ENCODE measurements at regions not wholly inside any gene's neighbourhood (a gene's known extent, or its start where the extent isn't known, plus 50 kb on each side); places are given as distances from the start of the nearest gene placed in this dataset.
"Not testable (repeated sequence)": the region's sequence is repeated elsewhere in the genome, so short reads cannot be mapped to it uniquely, and the experiment has no call there.

GRCh38 chr5:155631116-155631515, 617.6 kb downstream of the KIF4B start:
- Histone ChIP-seq H3K4me2 (no peak overlapping the region), H3K9ac (no peak overlapping the region), H3K4me1 (no peaks in the 10 kb centered on the region), H3K4me3 (no peak overlapping the region), H3K9me3 (peaks cover 25% of the 10 kb centered on the region), H3K27me3 (no peaks in the 10 kb centered on the region), H4K20me1 (no peaks in the 10 kb centered on the region), H3K27ac (no peak overlapping the region), H3K36me3 (no peaks in the 10 kb centered on the region)
- no peak for TF ChIP-seq Cebpa-rat (IDR thresholded peaks at IDR 0.05)

- Histone ChIP-seq H3K4me1 (no peaks in the 10 kb centered on the region), H3K9ac (no peak overlapping the region), H4K20me1 (no peaks in the 10 kb centered on the region), H3K4me2 (no peak overlapping the region), H3K9me3 (peaks cover 25% of the 10 kb centered on the region), H3K27me3 (no peaks in the 10 kb centered on the region), H3K27ac (no peak overlapping the region), H3K36me3 (no peaks in the 10 kb centered on the region), H3K4me3 (no peak overlapping the region)
- TF ChIP-seq Cebpa-rat (IDR thresholded peaks at IDR 0.05), result no peak
Observed at GRCh38 chr5:155633338-155633957, 619.9 kb downstream of the KIF4B start.

DNA sequence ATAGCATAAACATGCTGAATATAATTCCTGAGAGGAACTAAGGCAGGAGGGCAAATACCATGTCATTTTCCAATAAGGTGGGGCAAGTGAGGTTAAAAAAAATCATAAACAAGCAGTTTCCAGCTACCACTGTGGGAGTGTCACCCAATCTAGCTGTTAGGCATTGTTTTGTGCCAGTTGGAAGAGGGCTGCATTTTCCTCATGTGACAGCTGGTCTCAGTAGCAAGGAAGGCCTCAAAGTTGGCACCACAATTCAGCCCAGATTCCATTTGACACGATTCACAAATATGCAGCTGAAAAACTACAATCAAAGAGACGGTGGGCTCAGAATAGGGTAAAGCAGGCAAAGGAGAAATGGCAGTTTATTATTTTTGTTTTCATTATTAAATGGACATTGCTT, 636.1 kb downstream of the KIF4B start:
- Histone ChIP-seq H3K36me3 (no peaks in the 10 kb centered on the region), H3K4me2 (no peak overlapping the region), H3K27ac (no peak overlapping the region), H3K4me3 (no peak overlapping the region), H3K9ac (no peak overlapping the region), H3K9me3 (no peaks in the 10 kb centered on the region), H3K4me1 (no peaks in the 10 kb centered on the region), H3K27me3 (no peaks in the 10 kb centered on the region), H4K20me1 (no peaks in the 10 kb centered on the region)
- no peak for TF ChIP-seq Cebpa-rat (IDR thresholded peaks at IDR 0.05)

DNA sequence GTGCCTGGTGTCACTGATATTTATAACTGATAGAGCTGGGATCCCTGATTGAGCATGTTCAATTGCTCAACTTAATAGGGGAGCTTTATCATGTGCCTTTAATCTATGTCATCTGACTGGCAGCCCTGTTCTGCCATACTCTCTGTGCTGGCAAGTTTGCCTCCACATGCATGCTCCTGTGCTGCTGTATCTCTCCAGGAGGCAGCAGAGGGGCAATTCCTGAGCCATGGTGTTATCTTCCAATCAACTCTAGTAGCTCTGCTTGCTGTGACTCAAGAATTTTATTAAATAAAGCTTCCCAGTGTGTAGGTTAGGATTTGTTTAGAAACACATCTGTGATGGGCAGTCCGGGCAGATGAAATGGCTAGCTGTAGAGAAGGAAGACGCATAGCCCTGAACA, 642.0 kb downstream of the KIF4B start:
- no peaks in the 10 kb centered on the region for H3K27me3 ChIP-seq
- H3K4me1 ChIP-seq, result no peaks in the 10 kb centered on the region
- H3K27ac ChIP-seq, result no peak overlapping the region
- H3K9me3 ChIP-seq, result no peaks in the 10 kb centered on the region
- no peaks in the 10 kb centered on the region for H3K36me3 ChIP-seq
- H3K9ac ChIP-seq, result no peak overlapping the region
- H3K4me2 ChIP-seq, result no peak overlapping the region
- H4K20me1 ChIP-seq, result no peaks in the 10 kb centered on the region
- no peak for TF ChIP-seq Cebpa-rat (IDR thresholded peaks at IDR 0.05)
- H3K4me3 ChIP-seq, result no peak overlapping the region

- Histone ChIP-seq H3K36me3 (no peaks in the 10 kb centered on the region), H3K9ac (no peak overlapping the region), H3K9me3 (no peaks in the 10 kb centered on the region), H4K20me1 (no peaks in the 10 kb centered on the region), H3K27ac (no peak overlapping the region), H3K4me3 (no peak overlapping the region), H3K27me3 (no peaks in the 10 kb centered on the region), H3K4me1 (no peaks in the 10 kb centered on the region), H3K4me2 (no peak overlapping the region)
- no peak for TF ChIP-seq Cebpa-rat (IDR thresholded peaks at IDR 0.05)
Observed at GRCh38 chr5:155661859-155662258, 648.3 kb downstream of the KIF4B start.

DNA sequence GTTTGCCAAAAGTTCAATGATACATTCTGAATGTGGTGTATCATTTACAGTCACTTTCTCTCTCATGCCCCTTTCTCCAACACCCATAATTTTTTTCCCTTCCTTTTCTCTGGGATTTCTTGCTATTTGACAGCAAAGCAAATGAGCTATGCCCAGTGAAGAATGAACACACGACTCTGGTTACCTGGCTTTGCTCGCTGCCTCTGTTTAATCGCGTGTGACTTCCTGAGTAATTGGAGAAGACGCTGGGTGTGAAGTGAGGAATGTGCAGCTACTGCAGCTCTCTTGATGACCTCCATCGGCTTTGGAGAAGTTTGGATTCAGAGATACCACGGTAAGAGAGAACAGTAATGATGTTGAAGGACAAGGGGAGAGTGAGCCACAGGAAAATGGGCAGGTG, 651.8 kb downstream of the KIF4B start:
- Histone ChIP-seq H3K9me3 (no peaks in the 10 kb centered on the region), H3K27me3 (no peaks in the 10 kb centered on the region), H4K20me1 (no peaks in the 10 kb centered on the region), H3K4me1 (no peaks in the 10 kb centered on the region), H3K4me3 (no peak overlapping the region), H3K27ac (no peak overlapping the region), H3K36me3 (no peaks in the 10 kb centered on the region), H3K9ac (no peak overlapping the region), H3K4me2 (no peak overlapping the region)
- no peak for TF ChIP-seq Cebpa-rat (IDR thresholded peaks at IDR 0.05)

- not testable (repeated sequence) for H3K27ac ChIP-seq, H3K4me1 ChIP-seq, H3K36me3 ChIP-seq, H3K27me3 ChIP-seq, H3K9me3 ChIP-seq, H3K4me3 ChIP-seq, H4K20me1 ChIP-seq, H3K9ac ChIP-seq, H3K4me2 ChIP-seq
Observed at GRCh38 chr5:155672001-155672400, 655.0 kb upstream of the SGCD start.

DNA sequence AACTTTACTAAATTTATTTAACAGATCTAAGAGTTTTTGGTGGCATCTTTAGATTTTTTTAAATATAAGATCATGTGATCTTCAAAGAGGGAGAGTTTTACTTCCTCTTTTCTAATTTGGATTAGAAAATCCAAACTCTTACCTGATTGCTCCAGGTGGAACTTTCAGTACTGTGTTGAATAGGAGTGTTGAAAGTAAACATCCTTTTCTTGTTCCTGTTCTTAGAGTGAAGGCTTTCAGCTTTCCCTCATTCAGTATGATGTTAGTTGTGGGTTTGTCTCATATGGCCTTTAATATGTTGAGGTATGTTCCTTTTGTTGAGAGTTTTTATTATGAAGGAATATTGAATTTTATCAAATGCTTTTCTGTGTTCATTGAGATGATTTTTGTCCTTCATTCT, 650.0 kb upstream of the SGCD start:
- no peaks in the 10 kb centered on the region for H3K36me3 ChIP-seq
- no peak overlapping the region for H3K27ac ChIP-seq
- H3K27me3 ChIP-seq, result no peaks in the 10 kb centered on the region

GRCh38 chr5:155678371-155678770, 648.6 kb upstream of the SGCD start:
- no peaks in the 10 kb centered on the region for H4K20me1 ChIP-seq
- no peak overlapping the region for H3K4me2 ChIP-seq
- H3K36me3 ChIP-seq, result no peaks in the 10 kb centered on the region
- no peak overlapping the region for H3K4me3 ChIP-seq
- no peak overlapping the region for H3K27ac ChIP-seq
- no peak overlapping the region for H3K9ac ChIP-seq
- no peaks in the 10 kb centered on the region for H3K4me1 ChIP-seq
- no peak for TF ChIP-seq Cebpa-rat (IDR thresholded peaks at IDR 0.05)
- H3K27me3 ChIP-seq, result no peaks in the 10 kb centered on the region
- H3K9me3 ChIP-seq, result no peaks in the 10 kb centered on the region

More for the DNA sequence above, 650.0 kb upstream of the SGCD start:
- Histone ChIP-seq H3K9ac (no peak overlapping the region), H3K4me2 (no peak overlapping the region), H4K20me1 (no peaks in the 10 kb centered on the region), H3K4me1 (no peaks in the 10 kb centered on the region), H3K4me3 (no peak overlapping the region), H3K9me3 (no peaks in the 10 kb centered on the region)
- no peak for TF ChIP-seq Cebpa-rat (IDR thresholded peaks at IDR 0.05)

- Histone ChIP-seq H3K4me1 (no peaks in the 10 kb centered on the region), H3K27ac (no peak overlapping the region), H3K9ac (no peak overlapping the region), H3K9me3 (peaks cover 7% of the 10 kb centered on the region; the same call in 1 of the 2 replicates), H3K4me2 (no peak overlapping the region), H3K4me3 (no peak overlapping the region), H3K36me3 (no peaks in the 10 kb centered on the region), H3K27me3 (no peaks in the 10 kb centered on the region), H4K20me1 (no peaks in the 10 kb centered on the region)
- no peak for TF ChIP-seq Cebpa-rat (IDR thresholded peaks at IDR 0.05)
Observed at GRCh38 chr5:155679530-155679929, 647.4 kb upstream of the SGCD start.

DNA sequence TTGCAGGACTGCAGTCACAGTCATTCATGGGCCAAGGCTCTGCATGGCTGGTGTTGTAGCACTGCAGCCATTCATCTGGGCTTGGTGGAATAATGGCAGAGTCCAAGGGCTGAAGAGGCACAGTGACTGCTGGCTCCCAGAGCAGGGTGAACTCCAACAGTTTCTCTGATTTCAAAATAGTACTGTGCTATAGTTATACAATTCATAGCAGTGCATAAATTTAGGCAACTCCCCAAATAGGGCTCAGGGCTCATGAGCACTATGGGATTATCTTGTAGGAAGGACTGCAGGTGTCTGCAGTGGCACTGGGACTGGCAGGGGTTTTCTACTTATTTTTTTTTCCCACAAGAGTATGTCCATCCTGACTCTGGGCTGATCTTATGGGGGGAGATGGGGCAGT, 642.5 kb upstream of the SGCD start:
- Histone ChIP-seq H3K27ac (no peak overlapping the region), H3K9me3 (peaks cover 8% of the 10 kb centered on the region; the same call in 1 of the 2 replicates), H3K4me3 (no peak overlapping the region), H4K20me1 (no peaks in the 10 kb centered on the region), H3K9ac (no peak overlapping the region), H3K4me1 (no peaks in the 10 kb centered on the region), H3K36me3 (no peaks in the 10 kb centered on the region), H3K27me3 (no peaks in the 10 kb centered on the region), H3K4me2 (no peak overlapping the region)
- no peak for TF ChIP-seq Cebpa-rat (IDR thresholded peaks at IDR 0.05)

Measured in BLaER1 (cell line).